ENCODE measurements at regions not wholly inside any gene's neighbourhood (a gene's known extent, or its start where the extent isn't known, plus 50 kb on each side); places are given as distances from the start of the nearest gene placed in this dataset.

DNA sequence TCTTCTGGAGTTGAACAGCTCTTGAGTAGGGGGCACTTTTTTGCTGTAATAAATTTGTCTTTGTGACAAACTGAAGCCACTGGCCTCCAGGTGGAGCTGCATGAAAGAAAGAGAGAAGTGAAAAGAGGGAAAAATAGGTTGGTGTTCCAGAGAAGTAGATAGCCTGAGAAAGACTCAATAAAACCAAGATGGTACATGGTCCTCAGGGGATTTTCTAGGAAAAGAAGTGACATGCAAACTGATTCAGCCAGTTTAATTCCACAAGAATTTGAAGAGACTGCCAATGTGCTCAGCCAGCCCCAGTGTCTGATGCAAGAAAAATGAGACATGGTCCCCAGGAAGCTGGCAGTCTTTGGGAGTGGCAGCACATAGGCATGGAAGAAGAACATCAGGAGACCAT lies 152.7 kb downstream of the CD47 start:
- TF ChIP-seq, protein P1, sequence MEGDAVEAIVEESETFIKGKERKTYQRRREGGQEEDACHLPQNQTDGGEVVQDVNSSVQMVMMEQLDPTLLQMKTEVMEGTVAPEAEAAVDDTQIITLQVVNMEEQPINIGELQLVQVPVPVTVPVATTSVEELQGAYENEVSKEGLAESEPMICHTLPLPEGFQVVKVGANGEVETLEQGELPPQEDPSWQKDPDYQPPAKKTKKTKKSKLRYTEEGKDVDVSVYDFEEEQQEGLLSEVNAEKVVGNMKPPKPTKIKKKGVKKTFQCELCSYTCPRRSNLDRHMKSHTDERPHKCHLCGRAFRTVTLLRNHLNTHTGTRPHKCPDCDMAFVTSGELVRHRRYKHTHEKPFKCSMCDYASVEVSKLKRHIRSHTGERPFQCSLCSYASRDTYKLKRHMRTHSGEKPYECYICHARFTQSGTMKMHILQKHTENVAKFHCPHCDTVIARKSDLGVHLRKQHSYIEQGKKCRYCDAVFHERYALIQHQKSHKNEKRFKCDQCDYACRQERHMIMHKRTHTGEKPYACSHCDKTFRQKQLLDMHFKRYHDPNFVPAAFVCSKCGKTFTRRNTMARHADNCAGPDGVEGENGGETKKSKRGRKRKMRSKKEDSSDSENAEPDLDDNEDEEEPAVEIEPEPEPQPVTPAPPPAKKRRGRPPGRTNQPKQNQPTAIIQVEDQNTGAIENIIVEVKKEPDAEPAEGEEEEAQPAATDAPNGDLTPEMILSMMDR (IDR thresholded peaks at IDR 0.05), result no peak
- no peak for TF ChIP-seq POLR2A (IDR thresholded peaks at IDR 0.05)

All from lower leg skin (tissue), 3 donors.